ENCODE measurements at regions not wholly inside any gene's neighbourhood (a gene's known extent, or its start where the extent isn't known, plus 50 kb on each side); places are given as distances from the start of the nearest gene placed in this dataset.

GRCh38 chr17:14739656-14740431 lies 439.0 kb downstream of the HS3ST3B1 start:
- H3K27me3 ChIP-seq (replicated peaks; ENCODE audit: insufficient read depth, low read length) = no peaks in the 10 kb centered on the region
- no peak overlapping the region for H3K27ac ChIP-seq (ENCODE audit: low read length)
- no peak for DNase-seq
- no peaks in the 10 kb centered on the region for H3K9me2 ChIP-seq (replicated peaks; ENCODE audit: insufficient read depth, low read length)
- H3K4me2 ChIP-seq (ENCODE audit: low read depth, low read length) = no peak overlapping the region
- H3K4me1 ChIP-seq (ENCODE audit: low read length) = no peaks in the 10 kb centered on the region
- no peak overlapping the region for H2AFZ ChIP-seq (ENCODE audit: low read length)
- no peaks in the 10 kb centered on the region for H3K9me3 ChIP-seq (replicated peaks; ENCODE audit: insufficient read depth, low read length)
- H3K9ac ChIP-seq (ENCODE audit: low read length) = no peak overlapping the region
- TF ChIP-seq EZH2phosphoT487 (IDR thresholded peaks at IDR 0.05; ENCODE audit: low read length) (no peak), EZH2 (optimal IDR thresholded peaks at IDR 0.05; ENCODE audit: low read depth, low read length) (no peak)
- TF ChIP-seq, protein P1, sequence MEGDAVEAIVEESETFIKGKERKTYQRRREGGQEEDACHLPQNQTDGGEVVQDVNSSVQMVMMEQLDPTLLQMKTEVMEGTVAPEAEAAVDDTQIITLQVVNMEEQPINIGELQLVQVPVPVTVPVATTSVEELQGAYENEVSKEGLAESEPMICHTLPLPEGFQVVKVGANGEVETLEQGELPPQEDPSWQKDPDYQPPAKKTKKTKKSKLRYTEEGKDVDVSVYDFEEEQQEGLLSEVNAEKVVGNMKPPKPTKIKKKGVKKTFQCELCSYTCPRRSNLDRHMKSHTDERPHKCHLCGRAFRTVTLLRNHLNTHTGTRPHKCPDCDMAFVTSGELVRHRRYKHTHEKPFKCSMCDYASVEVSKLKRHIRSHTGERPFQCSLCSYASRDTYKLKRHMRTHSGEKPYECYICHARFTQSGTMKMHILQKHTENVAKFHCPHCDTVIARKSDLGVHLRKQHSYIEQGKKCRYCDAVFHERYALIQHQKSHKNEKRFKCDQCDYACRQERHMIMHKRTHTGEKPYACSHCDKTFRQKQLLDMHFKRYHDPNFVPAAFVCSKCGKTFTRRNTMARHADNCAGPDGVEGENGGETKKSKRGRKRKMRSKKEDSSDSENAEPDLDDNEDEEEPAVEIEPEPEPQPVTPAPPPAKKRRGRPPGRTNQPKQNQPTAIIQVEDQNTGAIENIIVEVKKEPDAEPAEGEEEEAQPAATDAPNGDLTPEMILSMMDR (IDR thresholded peaks at IDR 0.05; ENCODE audit: low read length) = no peak
- H3K79me2 ChIP-seq (ENCODE audit: low read length) = no peaks in the 10 kb centered on the region
- H3K4me3 ChIP-seq (ENCODE audit: low read length) = no peak overlapping the region
- H4K20me1 ChIP-seq (ENCODE audit: insufficient read depth, low read length) = no peaks in the 10 kb centered on the region
- no peaks in the 10 kb centered on the region for H3F3A ChIP-seq (ENCODE audit: insufficient read depth, low read length)
- no peaks in the 10 kb centered on the region for H3K36me3 ChIP-seq (replicated peaks; ENCODE audit: insufficient read depth, low read length)

GRCh38 chr17:14738652-14738988 lies 437.7 kb downstream of the HS3ST3B1 start:
- H2AFZ ChIP-seq (ENCODE audit: low read length) = no peak overlapping the region
- no peaks in the 10 kb centered on the region for H3K27me3 ChIP-seq (replicated peaks; ENCODE audit: insufficient read depth, low read length)
- TF ChIP-seq EZH2phosphoT487 (IDR thresholded peaks at IDR 0.05; ENCODE audit: low read length) (no peak), EZH2 (optimal IDR thresholded peaks at IDR 0.05; ENCODE audit: low read depth, low read length) (no peak)
- TF ChIP-seq, protein P1 (IDR thresholded peaks at IDR 0.05; ENCODE audit: low read length) = no peak
- H3K4me1 ChIP-seq (ENCODE audit: low read length) = no peaks in the 10 kb centered on the region
- H3K79me2 ChIP-seq (ENCODE audit: low read length) = no peaks in the 10 kb centered on the region
- no peaks in the 10 kb centered on the region for H3F3A ChIP-seq (ENCODE audit: insufficient read depth, low read length)
- no peak for DNase-seq
- no peak overlapping the region for H3K27ac ChIP-seq (ENCODE audit: low read length)
- H3K9me3 ChIP-seq (replicated peaks; ENCODE audit: insufficient read depth, low read length) = no peaks in the 10 kb centered on the region
- no peak overlapping the region for H3K4me2 ChIP-seq (ENCODE audit: low read depth, low read length)
- H3K9me2 ChIP-seq (replicated peaks; ENCODE audit: insufficient read depth, low read length) = no peaks in the 10 kb centered on the region
- no peaks in the 10 kb centered on the region for H4K20me1 ChIP-seq (ENCODE audit: insufficient read depth, low read length)
- no peak overlapping the region for H3K9ac ChIP-seq (ENCODE audit: low read length)
- H3K4me3 ChIP-seq (ENCODE audit: low read length) = no peak overlapping the region
- no peaks in the 10 kb centered on the region for H3K36me3 ChIP-seq (replicated peaks; ENCODE audit: insufficient read depth, low read length)

DNA sequence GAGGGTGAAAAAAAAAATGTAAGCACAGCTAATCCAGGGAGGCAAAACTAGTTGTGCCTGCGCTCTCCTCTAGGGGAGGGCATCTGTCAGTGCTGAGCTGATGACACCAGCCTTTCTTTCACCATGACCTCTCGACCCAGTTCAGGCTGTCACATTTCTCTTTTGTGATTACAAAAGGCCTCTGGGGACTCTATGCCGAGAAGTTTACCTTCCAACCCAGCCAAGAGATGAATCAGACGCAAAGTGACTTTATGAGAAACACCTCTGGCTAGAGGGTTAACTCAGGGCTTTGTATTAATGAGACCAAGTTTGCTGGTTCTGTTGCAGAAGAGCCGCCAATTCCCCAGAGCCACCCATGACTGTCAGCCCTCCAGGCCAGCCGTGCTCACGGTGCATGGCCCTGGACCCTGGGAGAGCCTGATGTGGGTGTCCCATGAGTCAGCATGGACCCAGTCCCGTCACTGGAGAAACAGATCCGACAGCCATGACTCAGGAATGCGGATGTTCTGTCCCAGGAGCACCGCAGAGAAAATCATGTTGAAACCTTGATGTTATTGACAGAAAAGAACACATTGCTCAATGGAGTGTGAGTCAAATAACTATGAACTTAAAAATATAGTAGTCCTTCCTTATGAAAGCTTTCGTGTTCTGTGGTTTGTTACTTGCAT lies 437.2 kb downstream of the HS3ST3B1 start:
- Histone ChIP-seq H3K9me3 (replicated peaks; ENCODE audit: insufficient read depth, low read length) (no peaks in the 10 kb centered on the region), H3K4me2 (ENCODE audit: low read depth, low read length) (no peak overlapping the region), H3K79me2 (ENCODE audit: low read length) (no peaks in the 10 kb centered on the region), H3K4me3 (ENCODE audit: low read length) (no peak overlapping the region), H3K27me3 (replicated peaks; ENCODE audit: insufficient read depth, low read length) (no peaks in the 10 kb centered on the region), H3K9me2 (replicated peaks; ENCODE audit: insufficient read depth, low read length) (no peaks in the 10 kb centered on the region), H3K4me1 (ENCODE audit: low read length) (no peaks in the 10 kb centered on the region), H3K27ac (ENCODE audit: low read length) (no peak overlapping the region), H3F3A (ENCODE audit: insufficient read depth, low read length) (no peaks in the 10 kb centered on the region), H2AFZ (ENCODE audit: low read length) (no peak overlapping the region), H4K20me1 (ENCODE audit: insufficient read depth, low read length) (no peaks in the 10 kb centered on the region), H3K9ac (ENCODE audit: low read length) (no peak overlapping the region), H3K36me3 (replicated peaks; ENCODE audit: insufficient read depth, low read length) (no peaks in the 10 kb centered on the region)
- DNase-seq = no peak
- TF ChIP-seq EZH2 (optimal IDR thresholded peaks at IDR 0.05; ENCODE audit: low read depth, low read length) (no peak), EZH2phosphoT487 (IDR thresholded peaks at IDR 0.05; ENCODE audit: low read length) (no peak)
- TF ChIP-seq, protein P1 (IDR thresholded peaks at IDR 0.05; ENCODE audit: low read length) = no peak
